ENCODE measurements at regions not wholly inside any gene's neighbourhood (a gene's known extent, or its start where the extent isn't known, plus 50 kb on each side); places are given as distances from the start of the nearest gene placed in this dataset.
A peak's percentile ranks its signal among the peaks of the same experiment; 100 is the strongest.
"Not testable (repeated sequence)": the region's sequence is repeated elsewhere in the genome, so short reads cannot be mapped to it uniquely, and the experiment has no call there.

DNA sequence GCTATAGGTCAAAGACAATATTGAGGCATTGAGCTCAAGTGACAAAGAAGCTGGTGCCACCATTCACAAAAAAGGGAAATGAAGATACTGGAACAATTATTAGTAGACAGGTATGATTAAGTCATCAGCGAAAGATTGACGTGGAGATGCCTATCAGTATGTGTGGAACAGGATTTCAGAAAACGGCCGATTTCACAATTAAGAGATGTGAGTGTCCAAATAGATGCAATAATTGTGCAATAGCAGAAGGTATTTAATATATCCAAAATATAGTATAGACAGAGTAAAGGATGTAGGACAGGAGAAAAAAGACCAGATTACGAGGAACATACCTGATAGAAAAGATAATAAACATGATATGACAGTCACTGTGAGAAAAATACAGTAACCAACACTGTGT is 433.1 kb downstream of the C12orf50 start:
- Histone ChIP-seq H3K4me1 (ENCODE audit: insufficient read depth, insufficient read length) (no peaks in the 10 kb centered on the region), H3K36me3 (ENCODE audit: insufficient read depth, insufficient read length, low read length) (no peaks in the 10 kb centered on the region), H3K9me3 (ENCODE audit: insufficient read depth, low read length) (no peaks in the 10 kb centered on the region), H3K4me3 (ENCODE audit: insufficient read length, low read depth) (no peak overlapping the region), H3K9ac (ENCODE audit: insufficient read length, low read depth) (no peak overlapping the region), H3K27me3 (ENCODE audit: insufficient read depth, insufficient read length) (no peaks in the 10 kb centered on the region)
- TF ChIP-seq ZNF274 (IDR thresholded peaks at IDR 0.05; ENCODE audit: low read depth, low read length) (no peak), SUZ12 (IDR thresholded peaks at IDR 0.05; ENCODE audit: extremely low read depth, insufficient read depth, insufficient read length) (no peak), YY1 (IDR thresholded peaks at IDR 0.05; ENCODE audit: insufficient read depth, insufficient read length) (no peak)
- DNase-seq (ENCODE audit: low read depth, low spot score) = no peak

- no peaks in the 10 kb centered on the region for H3K36me3 ChIP-seq (ENCODE audit: insufficient read depth, insufficient read length, low read length)
- H3K9me3 ChIP-seq (ENCODE audit: insufficient read depth, low read length) = no peaks in the 10 kb centered on the region
- no peaks in the 10 kb centered on the region for H3K4me1 ChIP-seq (ENCODE audit: insufficient read depth, insufficient read length)
- no peak overlapping the region for H3K4me3 ChIP-seq (ENCODE audit: insufficient read length, low read depth)
- H3K9ac ChIP-seq (ENCODE audit: insufficient read length, low read depth) = no peak overlapping the region
- H3K27me3 ChIP-seq (ENCODE audit: insufficient read depth, insufficient read length) = no peaks in the 10 kb centered on the region
- no peak for DNase-seq (ENCODE audit: low read depth, low spot score)
- TF ChIP-seq YY1 (IDR thresholded peaks at IDR 0.05; ENCODE audit: insufficient read depth, insufficient read length) (no peak), ZNF274 (IDR thresholded peaks at IDR 0.05; ENCODE audit: low read depth, low read length) (no peak), SUZ12 (IDR thresholded peaks at IDR 0.05; ENCODE audit: extremely low read depth, insufficient read depth, insufficient read length) (no peak)
These were observed 443.2 kb downstream of the C12orf50 start for GRCh38 chr12:87585882-87586557.

DNA sequence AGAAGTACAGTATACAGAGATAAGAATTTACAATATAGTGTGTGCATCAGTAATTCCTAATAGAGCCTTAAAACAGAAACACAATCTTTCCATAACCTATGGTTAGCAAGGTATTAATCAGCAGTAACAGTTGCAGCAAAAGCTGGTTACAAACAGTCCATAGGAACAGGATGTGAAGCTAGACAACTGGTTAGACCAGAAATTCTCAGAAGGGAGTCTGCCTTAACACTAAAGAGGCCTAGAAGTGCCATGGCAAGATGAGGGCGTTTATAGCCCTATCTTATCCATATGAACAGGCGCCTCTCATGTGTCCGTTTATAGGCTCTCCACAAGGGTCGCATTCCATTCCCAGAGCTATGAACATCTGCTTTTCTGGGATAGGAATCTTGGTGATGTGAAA is 450.1 kb downstream of the C12orf50 start:
- H3K4me1 ChIP-seq (ENCODE audit: insufficient read depth, insufficient read length); DNase-seq (ENCODE audit: low read depth, low spot score); H3K9me3 ChIP-seq (ENCODE audit: insufficient read depth, low read length): not testable (repeated sequence)

DNA sequence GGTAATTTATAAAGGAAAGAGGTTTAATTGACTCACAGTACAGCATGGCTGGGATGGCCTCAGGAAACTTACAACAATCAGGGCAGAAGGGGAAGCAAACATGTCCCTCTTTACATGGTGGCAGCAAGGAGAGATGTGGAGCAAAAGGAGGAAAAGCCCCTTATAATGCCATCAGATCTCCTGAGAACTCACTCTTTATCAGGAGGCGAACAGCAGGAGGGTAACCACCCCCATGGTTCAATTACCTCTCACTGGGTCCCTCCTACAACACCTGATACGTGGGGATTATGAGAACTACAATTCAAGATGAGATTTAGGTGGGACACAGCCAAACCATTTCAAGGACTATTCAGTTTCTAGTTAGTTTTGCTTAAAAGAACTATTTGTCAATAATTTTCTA is 453.3 kb downstream of the C12orf50 start:
- no peak overlapping the region for H3K4me3 ChIP-seq (ENCODE audit: insufficient read length, low read depth)
- H3K36me3 ChIP-seq (ENCODE audit: insufficient read depth, insufficient read length, low read length) = no peaks in the 10 kb centered on the region
- no peak overlapping the region for H3K9ac ChIP-seq (ENCODE audit: insufficient read length, low read depth)
- DNase-seq (ENCODE audit: low read depth, low spot score) = no peak
- no peaks in the 10 kb centered on the region for H3K9me3 ChIP-seq (ENCODE audit: insufficient read depth, low read length)
- no peak for TF ChIP-seq SUZ12 (IDR thresholded peaks at IDR 0.05; ENCODE audit: extremely low read depth, insufficient read depth, insufficient read length)
- TF ChIP-seq YY1 (IDR thresholded peaks at IDR 0.05; ENCODE audit: insufficient read depth, insufficient read length) = no peak
- TF ChIP-seq ZNF274 (IDR thresholded peaks at IDR 0.05; ENCODE audit: low read depth, low read length) = no peak
- H3K4me1 ChIP-seq (ENCODE audit: insufficient read depth, insufficient read length) = no peaks in the 10 kb centered on the region
- no peaks in the 10 kb centered on the region for H3K27me3 ChIP-seq (ENCODE audit: insufficient read depth, insufficient read length)

More for the DNA sequence above, 450.1 kb downstream of the C12orf50 start:
- not testable (repeated sequence) for H3K36me3 ChIP-seq (ENCODE audit: insufficient read depth, insufficient read length, low read length); H3K4me3 ChIP-seq (ENCODE audit: insufficient read length, low read depth); H3K9ac ChIP-seq (ENCODE audit: insufficient read length, low read depth); H3K27me3 ChIP-seq (ENCODE audit: insufficient read depth, insufficient read length)

GRCh38 chr12:87566918-87567317 is 462.3 kb downstream of the C12orf50 start:
- not testable (repeated sequence) for H3K27me3 ChIP-seq (ENCODE audit: insufficient read depth, insufficient read length); H3K4me1 ChIP-seq (ENCODE audit: insufficient read depth, insufficient read length); H3K36me3 ChIP-seq (ENCODE audit: insufficient read depth, insufficient read length, low read length); H3K4me3 ChIP-seq (ENCODE audit: insufficient read length, low read depth); DNase-seq (ENCODE audit: low read depth, low spot score); H3K9ac ChIP-seq (ENCODE audit: insufficient read length, low read depth)
- peaks cover 24% of the 10 kb centered on the region for H3K9me3 ChIP-seq (ENCODE audit: insufficient read depth, low read length)

DNA sequence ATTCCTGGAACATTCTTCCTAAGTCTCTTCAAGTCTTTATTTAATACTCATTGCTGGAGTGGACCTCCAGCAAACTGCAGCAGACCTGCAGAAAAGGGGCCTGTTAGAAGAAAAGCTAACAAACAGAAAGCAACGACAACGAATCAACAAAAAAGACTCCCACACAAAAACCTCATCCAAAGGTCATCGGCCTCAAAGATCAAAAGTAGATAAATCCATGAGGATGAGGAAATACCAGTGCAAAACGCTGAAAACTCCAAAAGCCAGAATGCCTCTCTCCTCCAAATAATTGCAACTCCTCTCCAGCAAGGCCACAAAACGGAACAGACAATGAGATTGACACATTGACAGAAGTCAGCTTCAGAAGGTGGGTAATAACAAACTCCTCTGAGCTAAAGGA is 472.2 kb downstream of the C12orf50 start:
- Histone ChIP-seq H3K9me3 (ENCODE audit: insufficient read depth, low read length) (no peaks in the 10 kb centered on the region), H3K9ac (ENCODE audit: insufficient read length, low read depth) (no peak overlapping the region), H3K4me1 (ENCODE audit: insufficient read depth, insufficient read length) (no peaks in the 10 kb centered on the region), H3K27me3 (ENCODE audit: insufficient read depth, insufficient read length) (no peaks in the 10 kb centered on the region), H3K36me3 (ENCODE audit: insufficient read depth, insufficient read length, low read length) (no peaks in the 10 kb centered on the region), H3K4me3 (ENCODE audit: insufficient read length, low read depth) (no peak overlapping the region)
- DNase-seq (ENCODE audit: low read depth, low spot score) = no peak
- no peak for TF ChIP-seq YY1 (IDR thresholded peaks at IDR 0.05; ENCODE audit: insufficient read depth, insufficient read length)
- TF ChIP-seq SUZ12 (IDR thresholded peaks at IDR 0.05; ENCODE audit: extremely low read depth, insufficient read depth, insufficient read length) = no peak
- no peak for TF ChIP-seq ZNF274 (IDR thresholded peaks at IDR 0.05; ENCODE audit: low read depth, low read length)

DNA sequence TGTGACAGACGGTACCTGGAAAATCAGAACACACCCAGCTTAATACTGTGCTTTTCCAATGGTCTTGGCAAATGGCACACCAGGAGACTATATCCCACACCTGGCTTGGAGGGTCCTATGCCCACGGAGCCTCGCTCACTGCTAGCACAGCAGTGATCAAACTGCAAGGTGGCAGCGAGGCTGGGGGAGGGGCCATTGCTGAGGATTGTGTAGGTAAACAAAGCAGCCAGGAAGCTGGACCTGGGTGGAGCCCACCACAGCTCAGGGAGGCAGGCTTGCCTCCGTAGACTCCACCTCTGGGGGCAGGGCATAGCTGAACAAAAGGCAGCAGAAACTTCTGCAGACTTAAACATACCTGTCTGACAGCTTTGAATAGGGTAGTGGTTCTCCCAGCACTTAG is 498.0 kb downstream of the C12orf50 start:
- H3K4me3 ChIP-seq (ENCODE audit: insufficient read length, low read depth); H3K4me1 ChIP-seq (ENCODE audit: insufficient read depth, insufficient read length); H3K9ac ChIP-seq (ENCODE audit: insufficient read length, low read depth); H3K9me3 ChIP-seq (ENCODE audit: insufficient read depth, low read length); H3K36me3 ChIP-seq (ENCODE audit: insufficient read depth, insufficient read length, low read length); H3K27me3 ChIP-seq (ENCODE audit: insufficient read depth, insufficient read length): not testable (repeated sequence)
- peak; percentile 22 for DNase-seq (ENCODE audit: low read depth, low spot score)

DNA sequence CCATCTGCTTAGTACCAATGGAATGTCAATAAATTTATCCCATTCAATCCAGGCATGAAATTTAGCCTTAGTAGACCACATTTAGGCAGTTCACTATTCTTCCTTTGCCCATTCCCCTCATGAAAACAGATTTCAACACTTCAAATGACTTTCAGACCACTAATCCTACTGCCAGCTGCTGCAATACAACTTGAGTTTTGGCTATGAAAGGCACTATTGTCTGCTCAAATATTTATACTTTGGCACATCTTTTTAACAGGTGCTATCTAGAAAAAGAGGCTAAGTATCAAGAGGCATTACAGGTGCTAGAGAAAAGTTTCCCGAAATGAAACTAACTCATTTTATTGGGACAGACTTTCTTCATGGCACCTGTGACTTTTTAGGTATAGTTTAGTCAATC is 499.8 kb downstream of the C12orf50 start:
- Histone ChIP-seq H3K9me3 (ENCODE audit: insufficient read depth, low read length) (no peaks in the 10 kb centered on the region), H3K9ac (ENCODE audit: insufficient read length, low read depth) (no peak overlapping the region), H3K4me3 (ENCODE audit: insufficient read length, low read depth) (no peak overlapping the region), H3K4me1 (ENCODE audit: insufficient read depth, insufficient read length) (no peaks in the 10 kb centered on the region), H3K27me3 (ENCODE audit: insufficient read depth, insufficient read length) (no peaks in the 10 kb centered on the region), H3K36me3 (ENCODE audit: insufficient read depth, insufficient read length, low read length) (no peaks in the 10 kb centered on the region)
- no peak for DNase-seq (ENCODE audit: low read depth, low spot score)
- no peak for TF ChIP-seq SUZ12 (IDR thresholded peaks at IDR 0.05; ENCODE audit: extremely low read depth, insufficient read depth, insufficient read length)
